ENCODE measurements at regions not wholly inside any gene's neighbourhood (a gene's known extent, or its start where the extent isn't known, plus 50 kb on each side); places are given as distances from the start of the nearest gene placed in this dataset.

- ChIA-PET CTCF (no interaction called here), POLR2A (interaction anchor here (0.6 to 1.5 kb wide), 2 partner anchors 17 to 40 kb away, joined by 3 read pairs; no protein-coding TSS in a partner anchor)
- no peak for DNase-seq (ENCODE audit: unreplicated experiment)
- BruUV-seq (replicated peaks), result no TSS peak
- no peaks in the 10 kb centered on the region for H3K4me1 Mint-ChIP-seq (ENCODE audit: insufficient read depth, unreplicated experiment)
- no peak overlapping the region for H3K27ac Mint-ChIP-seq (ENCODE audit: low read depth, unreplicated experiment)
- H3K4me3 Mint-ChIP-seq (ENCODE audit: unreplicated experiment), result no peak overlapping the region
- TF ChIP-seq CTCF (IDR thresholded peaks at IDR 0.05; ENCODE audit: unreplicated experiment), result no peak
- no peaks in the 10 kb centered on the region for H3K27me3 Mint-ChIP-seq (ENCODE audit: insufficient read depth, unreplicated experiment)
- peaks cover 14% of the 10 kb centered on the region for H3K9me3 Mint-ChIP-seq (ENCODE audit: unreplicated experiment)
- intact Hi-C loops (cut with micrococcal nuclease), result no loop called here
- H3K36me3 Mint-ChIP-seq (ENCODE audit: insufficient read depth, unreplicated experiment), result no peaks in the 10 kb centered on the region
Observed at GRCh38 chr21:35128536-35128935, 79.4 kb upstream of the RUNX1 start.

- H3K27me3 Mint-ChIP-seq (ENCODE audit: insufficient read depth, unreplicated experiment), result no peaks in the 10 kb centered on the region
- H3K36me3 Mint-ChIP-seq (ENCODE audit: insufficient read depth, unreplicated experiment), result no peaks in the 10 kb centered on the region
- H3K27ac Mint-ChIP-seq (ENCODE audit: low read depth, unreplicated experiment), result no peak overlapping the region
- no peaks in the 10 kb centered on the region for H3K4me1 Mint-ChIP-seq (ENCODE audit: insufficient read depth, unreplicated experiment)
- no peak overlapping the region for H3K4me3 Mint-ChIP-seq (ENCODE audit: unreplicated experiment)
- no peak for DNase-seq (ENCODE audit: unreplicated experiment)
- ChIA-PET CTCF (no interaction called here), POLR2A (interaction anchor here (1.5 kb wide), 1 partner anchor 17 kb away, joined by 3 read pairs; no protein-coding TSS in a partner anchor)
- H3K9me3 Mint-ChIP-seq (ENCODE audit: unreplicated experiment), result peaks cover 20% of the 10 kb centered on the region
- TF ChIP-seq CTCF (IDR thresholded peaks at IDR 0.05; ENCODE audit: unreplicated experiment), result no peak
- intact Hi-C loops (cut with micrococcal nuclease), result no loop called here
- BruUV-seq (replicated peaks), result no TSS peak
Observed at GRCh38 chr21:35127851-35128250, 78.7 kb upstream of the RUNX1 start.

- Mint-ChIP-seq H3K27me3 (ENCODE audit: insufficient read depth, unreplicated experiment) (no peaks in the 10 kb centered on the region), H3K27ac (ENCODE audit: low read depth, unreplicated experiment) (no peak overlapping the region), H3K4me1 (ENCODE audit: insufficient read depth, unreplicated experiment) (no peaks in the 10 kb centered on the region), H3K4me3 (ENCODE audit: unreplicated experiment) (no peak overlapping the region), H3K36me3 (ENCODE audit: insufficient read depth, unreplicated experiment) (no peaks in the 10 kb centered on the region), H3K9me3 (ENCODE audit: unreplicated experiment) (peaks cover 20% of the 10 kb centered on the region)
- POLR2A ChIA-PET, result interaction anchor here (0.7 kb wide), 1 partner anchor 275 kb away, joined by 3 read pairs; no protein-coding TSS in a partner anchor
- TF ChIP-seq CTCF (IDR thresholded peaks at IDR 0.05; ENCODE audit: unreplicated experiment), result no peak
- CTCF ChIA-PET, result no interaction called here
- DNase-seq (ENCODE audit: unreplicated experiment), result no peak
- intact Hi-C loops (cut with micrococcal nuclease), result no loop called here
- no TSS peak for BruUV-seq (replicated peaks)
Observed at GRCh38 chr21:35127026-35127425, 77.9 kb upstream of the RUNX1 start.

- POLR2A ChIA-PET, result interaction anchor here (1.5 kb wide), 1 partner anchor 14 kb away, joined by 3 read pairs; no protein-coding TSS in a partner anchor
- Mint-ChIP-seq H3K36me3 (ENCODE audit: insufficient read depth, unreplicated experiment) (no peaks in the 10 kb centered on the region), H3K9me3 (ENCODE audit: unreplicated experiment) (peaks cover 17% of the 10 kb centered on the region), H3K4me3 (ENCODE audit: unreplicated experiment) (no peak overlapping the region), H3K27ac (ENCODE audit: low read depth, unreplicated experiment) (no peak overlapping the region), H3K4me1 (ENCODE audit: insufficient read depth, unreplicated experiment) (no peaks in the 10 kb centered on the region), H3K27me3 (ENCODE audit: insufficient read depth, unreplicated experiment) (no peaks in the 10 kb centered on the region)
- CTCF ChIA-PET, result interaction anchor here (0.5 kb wide), 1 partner anchor 1732 kb away, joined by 3 read pairs; no protein-coding TSS in a partner anchor
- TF ChIP-seq CTCF (IDR thresholded peaks at IDR 0.05; ENCODE audit: unreplicated experiment), result no peak
- BruUV-seq (replicated peaks), result no TSS peak
- intact Hi-C loops (cut with micrococcal nuclease), result no loop called here
- DNase-seq (ENCODE audit: unreplicated experiment), result no peak
Observed at GRCh38 chr21:35120631-35121180, 71.6 kb upstream of the RUNX1 start.

Measured in MCF 10A (cell line).